Fibroblast of the aortic adventitia (primary cell): ENCODE measurements at regions not wholly inside any gene's neighbourhood (a gene's known extent, or its start where the extent isn't known, plus 50 kb on each side); places are given as distances from the start of the nearest gene placed in this dataset.

Experiments
- DNase-seq: peaks from one replicate; pipeline ENCODE4 v3.0.0-alpha.2; 2010; ENCODE audit warnings: low read depth
- H3K4me3 ChIP-seq: 2 replicates; pipeline ENCODE4 v1.5.1; 2011; ENCODE audit warnings: low read depth, mild to moderate bottlenecking, control low read depth, low read length, moderate library complexity
- TF ChIP-seq, protein P1 (sequence below): IDR thresholded peaks from 2 replicates; pipeline ENCODE4 v1.5.1; 2011; ENCODE audit warnings: mild to moderate bottlenecking, low read length, control low read depth, inconsistent platforms; ENCODE audit not compliant: insufficient read depth

DNA sequence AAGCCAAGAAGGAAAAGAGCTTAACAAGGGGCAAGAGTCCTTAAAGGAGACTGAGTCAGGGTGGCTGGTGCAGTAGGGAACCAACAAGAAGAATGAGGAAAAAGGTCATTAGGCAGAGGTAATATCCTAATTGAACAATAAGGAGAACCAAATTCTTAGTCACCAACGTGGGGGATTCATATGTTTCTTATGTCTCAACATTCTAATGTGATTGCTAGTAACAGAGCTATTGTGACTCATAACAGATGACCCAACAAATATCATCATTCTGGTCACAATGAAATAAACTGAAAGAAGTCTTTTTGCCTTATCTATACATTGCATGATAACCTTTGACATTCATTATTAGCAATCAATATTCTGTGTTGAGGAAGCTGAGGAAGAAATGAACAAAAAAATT, 101.6 kb downstream of the RAP2A start:
- H3K4me3 ChIP-seq: no peak overlapping the region
- TF ChIP-seq, protein P1, sequence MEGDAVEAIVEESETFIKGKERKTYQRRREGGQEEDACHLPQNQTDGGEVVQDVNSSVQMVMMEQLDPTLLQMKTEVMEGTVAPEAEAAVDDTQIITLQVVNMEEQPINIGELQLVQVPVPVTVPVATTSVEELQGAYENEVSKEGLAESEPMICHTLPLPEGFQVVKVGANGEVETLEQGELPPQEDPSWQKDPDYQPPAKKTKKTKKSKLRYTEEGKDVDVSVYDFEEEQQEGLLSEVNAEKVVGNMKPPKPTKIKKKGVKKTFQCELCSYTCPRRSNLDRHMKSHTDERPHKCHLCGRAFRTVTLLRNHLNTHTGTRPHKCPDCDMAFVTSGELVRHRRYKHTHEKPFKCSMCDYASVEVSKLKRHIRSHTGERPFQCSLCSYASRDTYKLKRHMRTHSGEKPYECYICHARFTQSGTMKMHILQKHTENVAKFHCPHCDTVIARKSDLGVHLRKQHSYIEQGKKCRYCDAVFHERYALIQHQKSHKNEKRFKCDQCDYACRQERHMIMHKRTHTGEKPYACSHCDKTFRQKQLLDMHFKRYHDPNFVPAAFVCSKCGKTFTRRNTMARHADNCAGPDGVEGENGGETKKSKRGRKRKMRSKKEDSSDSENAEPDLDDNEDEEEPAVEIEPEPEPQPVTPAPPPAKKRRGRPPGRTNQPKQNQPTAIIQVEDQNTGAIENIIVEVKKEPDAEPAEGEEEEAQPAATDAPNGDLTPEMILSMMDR: no peak
- peak; percentile 11 for DNase-seq

DNA sequence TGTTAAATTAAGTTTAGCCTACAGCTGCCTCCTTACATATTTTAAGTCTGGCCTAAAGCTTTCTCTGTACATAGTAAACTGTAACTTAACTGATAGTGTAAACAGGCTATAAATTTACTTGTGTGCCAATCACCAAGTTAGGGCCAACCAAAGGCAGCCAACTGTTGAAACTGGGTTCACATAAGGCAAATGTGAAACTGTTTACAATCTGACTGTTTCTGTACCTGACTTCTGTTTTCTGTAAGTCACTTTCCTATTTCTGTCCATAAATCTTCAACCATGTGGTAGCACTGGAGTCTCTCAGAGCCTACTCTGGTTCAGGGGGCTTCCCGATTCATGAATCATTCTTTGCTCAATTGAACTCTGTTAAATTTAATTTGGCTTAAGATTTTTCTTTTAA, 103.1 kb downstream of the RAP2A start:
- DNase-seq: no peak
- TF ChIP-seq, protein P1: no peak
- no peak overlapping the region for H3K4me3 ChIP-seq

- no peak for DNase-seq
- H3K4me3 ChIP-seq: no peak overlapping the region
- TF ChIP-seq, protein P1: no peak
These were observed 104.2 kb downstream of the RAP2A start for GRCh38 chr13:97538203-97538602.

DNA sequence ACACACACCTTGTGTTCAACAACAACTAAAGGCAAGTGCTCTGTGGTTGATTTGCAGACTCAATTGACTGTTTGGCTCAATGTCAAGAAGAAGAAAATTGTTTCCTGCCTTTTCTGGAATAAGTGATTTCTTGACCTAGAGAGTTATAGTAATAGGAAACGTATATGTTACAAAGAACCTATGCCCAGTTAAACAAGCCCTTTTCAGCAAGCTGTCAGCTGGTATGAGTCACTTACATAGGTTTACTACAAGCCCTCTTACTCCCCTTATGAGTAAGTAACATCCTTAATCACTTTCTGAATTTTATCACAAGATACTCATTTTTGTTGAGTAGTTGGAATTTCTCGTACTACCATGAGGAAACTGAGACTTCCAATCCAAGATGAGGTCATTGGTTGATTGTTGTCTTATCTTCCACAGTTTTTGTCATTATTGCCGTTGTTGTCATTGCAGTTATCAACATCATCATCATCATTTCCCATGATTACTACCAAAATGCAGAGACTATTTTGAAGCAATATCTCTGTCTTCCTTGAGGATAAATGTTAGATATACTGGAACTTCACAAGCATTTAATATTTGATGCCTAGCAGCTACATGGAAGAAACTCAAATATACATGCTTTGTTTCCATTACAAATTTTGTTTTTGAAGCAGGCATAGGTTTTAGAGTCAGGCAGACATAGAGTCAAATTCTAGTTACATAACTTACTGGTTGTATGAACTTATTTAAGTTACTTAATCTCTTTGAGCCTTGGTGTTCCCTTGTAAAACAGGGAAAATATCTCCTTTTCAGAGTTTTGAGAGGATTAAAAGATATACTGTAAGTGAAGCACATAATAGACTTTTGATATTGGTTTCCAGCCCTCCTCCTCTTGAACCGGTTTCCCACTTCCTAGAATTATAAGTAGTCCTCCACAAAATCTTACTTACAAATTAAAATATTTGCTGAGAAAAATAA, 106.0 kb downstream of the RAP2A start:
- H3K4me3 ChIP-seq: no peak overlapping the region
- DNase-seq: peak; percentile 22
- TF ChIP-seq, protein P1: no peak

GRCh38 chr13:97540696-97541095, 106.7 kb downstream of the RAP2A start:
- no peak overlapping the region for H3K4me3 ChIP-seq
- TF ChIP-seq, protein P1: no peak
- peak; percentile 10 for DNase-seq

- TF ChIP-seq, protein P1: no peak
- H3K4me3 ChIP-seq: no peak overlapping the region
- DNase-seq: no peak
These were observed 108.2 kb downstream of the RAP2A start for GRCh38 chr13:97542102-97542685.
